Activated T-cell treated with anti-CD3 and anti-CD28 coated beads, Interleukin-2, amount 50 U/mL, for 24 hours (primary cell): ENCODE measurements at regions not wholly inside any gene's neighbourhood (a gene's known extent, or its start where the extent isn't known, plus 50 kb on each side); places are given as distances from the start of the nearest gene placed in this dataset.

Experiments
- DNase-seq: peaks from one replicate; pipeline ENCODE4 v3.0.0-alpha.2; 2020
- H3K27ac Mint-ChIP-seq: 2 replicates; pipeline ENCODE4 v1.8.0; 2020; ENCODE audit warnings: mild to moderate bottlenecking, mixed read lengths
- H3K27me3 Mint-ChIP-seq: 2 replicates; pipeline ENCODE4 v1.8.0; 2020; ENCODE audit warnings: mixed read lengths
- H3K36me3 Mint-ChIP-seq: 2 replicates; pipeline ENCODE4 v1.8.0; 2020; ENCODE audit warnings: low read depth, mixed read lengths
- H3K4me1 Mint-ChIP-seq: 2 replicates; pipeline ENCODE4 v1.8.0; 2020; ENCODE audit warnings: low read depth, mixed read lengths
- H3K4me3 Mint-ChIP-seq: 2 replicates; pipeline ENCODE4 v1.8.0; 2020; ENCODE audit warnings: mild to moderate bottlenecking, moderate library complexity, mixed read lengths
- H3K9me3 Mint-ChIP-seq: 2 replicates; pipeline ENCODE4 v1.8.0; 2020; ENCODE audit warnings: mixed read lengths

DNA sequence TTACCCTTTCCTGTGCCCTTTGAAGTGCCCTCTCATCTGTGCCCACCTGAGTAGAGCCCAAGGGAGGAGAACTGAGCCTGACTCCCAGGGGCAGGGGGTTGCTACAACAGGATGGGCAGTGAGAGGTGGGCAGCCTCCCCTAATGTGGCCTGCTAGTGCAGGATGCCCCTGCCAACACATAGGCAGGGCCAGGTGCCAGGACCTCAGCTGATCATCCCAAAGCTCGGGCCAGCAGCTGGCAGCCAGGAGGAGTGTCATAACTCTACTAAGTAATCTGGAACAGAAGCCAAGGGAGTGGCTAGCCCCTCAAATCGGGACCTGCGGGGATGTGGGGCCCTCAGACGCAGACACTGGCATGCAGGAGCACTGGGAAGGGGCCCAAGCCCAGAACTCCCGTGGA, 208.8 kb upstream of the RAB4A start:
- Mint-ChIP-seq H3K27me3 (no peaks in the 10 kb centered on the region), H3K27ac (no peak overlapping the region), H3K4me3 (no peak overlapping the region), H3K36me3 (no peaks in the 10 kb centered on the region), H3K4me1 (peaks cover 32% of the 10 kb centered on the region), H3K9me3 (no peaks in the 10 kb centered on the region)
- no peak for DNase-seq

DNA sequence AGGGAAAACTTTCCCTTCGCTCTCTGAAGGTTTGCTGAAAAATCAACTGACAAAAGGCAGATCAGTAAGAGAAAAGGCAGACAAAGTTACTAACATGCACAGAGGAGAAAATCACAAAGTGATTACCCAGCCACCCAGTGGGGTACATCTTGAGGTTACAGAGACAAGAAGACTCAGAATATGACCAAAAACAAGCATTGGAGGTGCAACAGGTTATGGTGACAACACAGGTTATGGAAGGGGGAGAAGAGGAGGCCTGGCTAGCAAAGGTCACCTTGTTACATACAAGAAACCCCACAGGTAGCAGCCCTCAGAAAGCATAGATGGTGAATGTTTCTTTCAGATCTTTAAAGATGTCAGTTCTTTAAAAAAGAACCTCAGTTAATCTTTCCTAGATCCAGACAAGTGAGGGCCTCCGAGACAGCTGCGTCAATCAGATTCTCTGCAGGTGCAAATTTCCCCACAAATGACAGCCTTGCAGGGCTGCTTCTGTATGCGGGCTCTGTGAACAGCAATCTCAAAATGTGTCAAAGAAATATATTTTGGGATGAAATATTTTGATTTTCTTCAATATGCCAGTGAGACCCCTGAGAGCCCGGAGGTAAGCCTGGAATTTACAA, 207.6 kb upstream of the RAB4A start:
- Mint-ChIP-seq H3K27me3 (no peaks in the 10 kb centered on the region), H3K36me3 (no peaks in the 10 kb centered on the region), H3K27ac (no peak overlapping the region), H3K9me3 (no peaks in the 10 kb centered on the region), H3K4me1 (peaks cover 31% of the 10 kb centered on the region), H3K4me3 (no peak overlapping the region)
- no peak for DNase-seq

DNA sequence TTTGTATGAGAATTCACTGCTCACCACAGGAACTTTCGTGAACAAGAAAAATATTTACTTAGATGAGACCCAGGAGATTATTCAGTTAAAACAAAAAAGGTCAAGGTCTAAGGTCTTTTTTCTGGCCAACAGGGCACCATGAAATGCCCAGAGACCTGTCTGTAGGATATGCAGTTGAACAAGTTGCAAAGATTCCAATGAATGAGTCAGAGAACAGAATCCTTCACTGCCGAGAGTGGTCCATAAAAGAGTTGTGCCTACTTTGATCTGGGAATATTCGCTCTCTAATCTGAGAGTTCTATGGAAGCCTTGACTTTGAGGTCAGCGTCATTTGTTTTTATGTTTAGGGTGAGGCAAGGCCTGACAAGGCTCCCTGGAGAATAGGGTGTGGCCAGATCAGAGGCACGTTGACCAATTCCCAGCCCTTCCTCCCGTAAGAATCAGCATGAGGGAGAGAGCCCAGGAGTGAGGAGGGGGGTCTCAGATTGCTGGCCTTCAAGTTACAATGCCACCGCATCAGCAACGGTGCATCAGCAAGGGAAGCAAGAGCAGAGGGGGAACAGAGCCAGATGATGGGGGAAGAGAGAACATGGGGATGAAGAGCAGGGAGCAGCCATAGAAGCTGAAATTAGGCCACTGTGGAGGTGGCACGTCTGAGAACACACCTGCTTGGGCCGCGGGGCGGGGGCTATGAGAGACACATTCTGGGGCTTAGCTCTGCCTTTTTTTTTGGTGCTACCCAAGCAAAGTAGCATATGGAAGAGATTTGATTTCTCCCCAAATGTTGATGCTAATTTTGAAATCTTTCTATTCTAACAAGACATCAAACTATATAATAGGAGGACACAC, 206.4 kb upstream of the RAB4A start:
- no peaks in the 10 kb centered on the region for H3K36me3 Mint-ChIP-seq
- H3K27me3 Mint-ChIP-seq = no peaks in the 10 kb centered on the region
- H3K9me3 Mint-ChIP-seq = no peaks in the 10 kb centered on the region
- no peak overlapping the region for H3K27ac Mint-ChIP-seq
- H3K4me1 Mint-ChIP-seq = peaks cover 24% of the 10 kb centered on the region
- H3K4me3 Mint-ChIP-seq = no peak overlapping the region
- no peak for DNase-seq

DNA sequence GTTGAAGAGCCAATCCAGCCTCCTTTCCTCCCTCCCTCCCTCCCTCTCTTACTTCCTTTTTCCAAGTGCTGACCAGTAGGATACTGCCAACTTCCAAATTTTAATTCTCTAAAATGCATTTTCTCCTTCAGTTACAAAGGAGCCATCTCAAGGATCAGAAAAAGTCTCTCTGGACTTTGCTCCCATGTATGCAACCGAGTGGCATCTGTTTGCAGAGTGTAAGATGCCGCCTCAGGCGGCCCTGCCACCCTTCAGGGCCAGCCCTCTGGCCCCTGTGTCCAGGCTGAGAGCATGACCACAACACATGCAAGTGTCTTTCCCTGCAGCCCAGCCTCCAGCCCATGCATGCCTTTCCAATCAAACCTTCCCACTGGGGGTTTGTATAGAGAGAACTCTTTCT, 205.3 kb upstream of the RAB4A start:
- Mint-ChIP-seq H3K36me3 (no peaks in the 10 kb centered on the region), H3K27ac (no peak overlapping the region), H3K9me3 (no peaks in the 10 kb centered on the region), H3K4me1 (peaks cover 15% of the 10 kb centered on the region), H3K27me3 (no peaks in the 10 kb centered on the region), H3K4me3 (no peak overlapping the region)
- DNase-seq = no peak

DNA sequence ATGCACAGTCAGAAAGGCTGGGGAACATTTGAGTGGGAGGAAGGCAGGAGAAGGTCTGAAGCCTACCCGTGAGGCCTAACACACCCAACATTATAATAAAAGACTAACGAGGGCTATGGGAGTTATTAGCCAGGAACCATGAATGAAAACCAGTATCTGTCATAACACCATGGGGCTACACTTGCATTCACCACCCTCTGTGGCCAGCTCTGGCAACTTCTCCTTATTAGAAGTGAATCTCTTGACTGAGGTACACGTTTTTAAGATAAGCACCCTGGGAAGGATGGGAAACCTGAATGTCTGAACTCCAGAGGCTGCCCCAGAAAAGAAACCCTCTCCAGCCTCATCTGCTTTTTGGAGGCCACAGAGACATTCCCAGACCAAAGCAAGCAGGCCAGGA, 204.3 kb upstream of the RAB4A start:
- Mint-ChIP-seq H3K9me3 (no peaks in the 10 kb centered on the region), H3K27me3 (no peaks in the 10 kb centered on the region), H3K36me3 (no peaks in the 10 kb centered on the region), H3K4me1 (peaks cover 15% of the 10 kb centered on the region), H3K4me3 (no peak overlapping the region), H3K27ac (no peak overlapping the region)
- no peak for DNase-seq

DNA sequence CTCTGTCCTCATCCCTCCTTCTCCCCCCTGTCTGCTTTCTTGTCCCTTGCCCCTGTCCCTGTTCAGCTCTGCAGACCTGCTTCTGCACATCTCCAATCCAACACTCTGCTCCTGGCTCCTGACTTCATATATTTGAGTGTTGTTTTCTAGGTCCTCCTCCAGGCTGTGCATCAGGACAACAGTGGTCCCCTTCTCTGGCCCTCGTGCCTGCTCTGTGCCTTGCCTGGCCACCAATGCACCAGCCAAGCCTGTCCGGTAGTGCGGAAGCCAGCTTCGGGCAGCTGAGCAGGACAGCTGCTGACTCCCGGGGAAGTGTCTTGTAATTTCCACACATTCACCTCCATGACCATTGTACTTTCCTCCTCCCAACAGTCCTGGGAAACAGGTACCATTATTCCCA, 203.4 kb upstream of the RAB4A start:
- Mint-ChIP-seq H3K4me3 (no peak overlapping the region), H3K27ac (no peak overlapping the region), H3K36me3 (no peaks in the 10 kb centered on the region), H3K9me3 (no peaks in the 10 kb centered on the region), H3K4me1 (peaks cover 15% of the 10 kb centered on the region), H3K27me3 (no peaks in the 10 kb centered on the region)
- no peak for DNase-seq

DNA sequence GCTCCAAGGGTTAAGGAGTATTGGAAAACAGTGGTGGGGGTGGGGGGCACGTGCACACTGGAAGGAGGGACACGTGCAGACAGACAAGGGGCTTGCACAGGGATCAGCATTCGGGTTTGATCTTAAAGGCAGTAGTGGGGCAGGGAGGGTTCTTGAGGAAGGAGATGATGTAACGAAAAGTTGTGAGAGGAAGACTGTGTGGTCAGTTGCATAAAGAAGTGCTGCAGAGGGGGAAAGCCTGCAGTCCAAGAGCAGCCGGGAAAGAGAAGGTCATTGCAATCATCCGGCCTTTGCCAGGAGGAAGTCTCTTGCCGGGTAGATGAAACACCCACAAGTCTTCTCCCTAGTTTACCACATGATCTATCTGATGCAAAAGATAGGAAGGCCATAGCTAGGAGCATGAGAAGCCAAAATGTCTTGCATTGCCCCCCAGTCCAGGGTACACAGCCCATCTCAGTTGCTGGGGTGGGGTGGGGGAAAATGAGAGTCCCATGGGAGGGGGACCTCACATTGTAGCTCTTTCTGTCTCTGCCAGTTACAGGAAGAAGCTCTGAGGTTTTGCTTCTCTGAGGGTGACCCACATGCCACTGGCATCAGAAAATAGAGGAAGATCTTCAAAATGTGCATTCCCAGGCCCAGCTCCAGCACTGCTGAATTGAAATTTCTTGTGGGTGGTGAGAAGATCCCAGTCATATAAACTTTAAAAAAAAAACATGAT, 202.5 kb upstream of the RAB4A start:
- H3K4me1 Mint-ChIP-seq = peaks cover 15% of the 10 kb centered on the region
- no peak for DNase-seq
- H3K27ac Mint-ChIP-seq = no peak overlapping the region
- no peak overlapping the region for H3K4me3 Mint-ChIP-seq
- H3K27me3 Mint-ChIP-seq = no peaks in the 10 kb centered on the region
- H3K9me3 Mint-ChIP-seq = no peaks in the 10 kb centered on the region
- H3K36me3 Mint-ChIP-seq = no peaks in the 10 kb centered on the region

DNA sequence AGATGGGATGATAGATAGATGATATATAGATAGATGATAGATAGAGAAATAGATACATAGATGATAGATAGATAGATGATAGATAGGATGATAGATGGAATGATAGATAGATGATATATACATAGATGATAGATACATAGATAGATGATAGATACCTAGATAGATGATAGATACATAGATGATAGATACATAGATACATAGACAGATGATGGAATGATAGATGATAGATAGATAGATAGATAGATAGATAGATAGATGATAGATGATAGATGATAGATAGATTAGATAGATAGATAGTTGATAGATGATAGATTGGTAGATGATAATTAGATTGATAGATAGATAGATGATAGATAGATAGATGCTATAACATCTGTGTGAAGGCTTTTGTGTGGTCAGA, 201.7 kb upstream of the RAB4A start:
- Mint-ChIP-seq H3K4me1 (peaks cover 15% of the 10 kb centered on the region), H3K27me3 (no peaks in the 10 kb centered on the region), H3K9me3 (no peaks in the 10 kb centered on the region), H3K36me3 (no peaks in the 10 kb centered on the region), H3K4me3 (no peak overlapping the region), H3K27ac (no peak overlapping the region)
- no peak for DNase-seq

DNA sequence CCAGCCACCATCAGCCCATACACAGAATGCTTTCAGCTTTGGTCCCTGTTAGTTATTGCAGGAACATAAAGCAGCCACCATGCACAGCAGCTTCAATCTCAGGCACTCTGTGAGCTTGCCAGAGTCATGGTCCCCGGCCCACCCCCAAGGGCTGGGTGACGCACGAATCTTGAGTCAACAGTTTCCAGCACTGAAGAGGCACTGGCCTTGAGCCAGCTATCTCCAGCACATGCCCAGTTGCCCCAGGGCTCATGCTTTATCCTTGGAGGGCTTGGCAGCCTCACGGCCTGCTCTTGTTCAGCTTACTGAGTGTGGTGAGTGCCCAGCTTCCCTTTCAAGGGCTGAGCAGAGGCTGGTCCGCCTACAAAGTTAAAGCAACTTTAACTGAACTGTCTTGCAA, 200.7 kb upstream of the RAB4A start:
- no peaks in the 10 kb centered on the region for H3K27me3 Mint-ChIP-seq
- no peak overlapping the region for H3K27ac Mint-ChIP-seq
- no peaks in the 10 kb centered on the region for H3K36me3 Mint-ChIP-seq
- H3K9me3 Mint-ChIP-seq = no peaks in the 10 kb centered on the region
- no peak for DNase-seq
- peaks cover 15% of the 10 kb centered on the region for H3K4me1 Mint-ChIP-seq
- H3K4me3 Mint-ChIP-seq = no peak overlapping the region

DNA sequence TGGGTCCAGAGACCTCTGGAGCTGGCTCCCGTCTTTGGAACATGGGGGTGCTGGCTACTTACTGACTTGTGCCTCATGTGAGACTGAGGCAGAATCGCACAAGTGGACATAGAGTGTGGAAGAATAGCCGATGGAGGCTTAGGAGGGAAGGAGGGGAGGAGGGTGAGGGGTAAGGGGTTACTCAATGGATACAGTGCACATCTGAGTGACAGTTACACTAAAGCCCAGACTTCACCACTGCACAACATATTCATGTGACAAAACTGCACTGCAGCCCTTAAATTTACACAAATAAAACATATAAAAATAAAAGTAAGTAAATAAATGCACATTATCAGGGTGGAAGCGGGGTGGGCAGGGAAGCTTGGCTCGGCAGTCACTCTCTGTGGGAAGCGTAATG, 197.7 kb upstream of the RAB4A start:
- H3K9me3 Mint-ChIP-seq = no peaks in the 10 kb centered on the region
- H3K27ac Mint-ChIP-seq = no peak overlapping the region
- no peak for DNase-seq
- no peaks in the 10 kb centered on the region for H3K27me3 Mint-ChIP-seq
- no peaks in the 10 kb centered on the region for H3K36me3 Mint-ChIP-seq
- H3K4me3 Mint-ChIP-seq = no peak overlapping the region
- peaks cover 6% of the 10 kb centered on the region for H3K4me1 Mint-ChIP-seq

DNA sequence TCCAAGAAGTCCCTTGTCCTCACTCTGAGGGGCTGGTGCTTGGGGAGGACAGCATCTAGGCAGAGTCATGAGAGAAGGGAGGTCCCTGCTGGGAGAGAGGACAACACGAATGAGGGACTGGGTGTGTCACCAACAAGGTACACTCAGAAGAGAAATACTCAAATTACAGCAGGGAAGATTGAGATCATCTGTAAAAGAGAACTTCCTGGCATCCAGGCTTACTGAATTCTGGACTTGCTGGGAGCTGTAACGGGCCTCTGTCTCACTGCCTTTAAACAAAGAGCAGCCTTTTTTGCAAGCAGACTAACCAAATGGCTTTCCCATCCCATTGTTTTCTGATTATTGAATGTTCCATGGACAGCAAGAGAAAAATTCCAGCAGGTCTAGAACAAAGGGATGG, 195.7 kb upstream of the RAB4A start:
- no peak for DNase-seq
- no peaks in the 10 kb centered on the region for H3K9me3 Mint-ChIP-seq
- no peaks in the 10 kb centered on the region for H3K36me3 Mint-ChIP-seq
- peaks cover 9% of the 10 kb centered on the region for H3K4me1 Mint-ChIP-seq
- H3K4me3 Mint-ChIP-seq = no peak overlapping the region
- H3K27ac Mint-ChIP-seq = no peak overlapping the region
- no peaks in the 10 kb centered on the region for H3K27me3 Mint-ChIP-seq

DNA sequence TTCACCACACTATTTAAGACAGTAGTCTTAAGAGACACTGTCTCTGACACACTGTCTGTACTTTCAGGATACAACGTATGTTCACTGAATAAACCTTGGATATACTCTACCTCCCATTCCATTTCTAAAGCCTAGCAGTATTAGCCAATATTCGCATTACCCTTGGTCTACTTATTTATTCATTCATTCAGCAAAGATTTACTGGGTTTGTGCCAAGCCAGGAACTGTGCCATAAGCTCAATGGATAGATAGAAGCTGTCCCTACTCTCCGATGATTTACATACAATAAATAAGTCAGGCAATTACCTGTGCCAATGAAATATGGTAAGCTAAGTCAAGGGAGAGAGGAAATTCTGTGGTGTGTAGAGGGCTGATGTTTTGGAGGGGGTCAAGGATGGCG, 195.2 kb upstream of the RAB4A start:
- DNase-seq = no peak
- H3K36me3 Mint-ChIP-seq = no peaks in the 10 kb centered on the region
- no peaks in the 10 kb centered on the region for H3K9me3 Mint-ChIP-seq
- H3K4me1 Mint-ChIP-seq = peaks cover 9% of the 10 kb centered on the region
- no peak overlapping the region for H3K27ac Mint-ChIP-seq
- no peak overlapping the region for H3K4me3 Mint-ChIP-seq
- no peaks in the 10 kb centered on the region for H3K27me3 Mint-ChIP-seq

DNA sequence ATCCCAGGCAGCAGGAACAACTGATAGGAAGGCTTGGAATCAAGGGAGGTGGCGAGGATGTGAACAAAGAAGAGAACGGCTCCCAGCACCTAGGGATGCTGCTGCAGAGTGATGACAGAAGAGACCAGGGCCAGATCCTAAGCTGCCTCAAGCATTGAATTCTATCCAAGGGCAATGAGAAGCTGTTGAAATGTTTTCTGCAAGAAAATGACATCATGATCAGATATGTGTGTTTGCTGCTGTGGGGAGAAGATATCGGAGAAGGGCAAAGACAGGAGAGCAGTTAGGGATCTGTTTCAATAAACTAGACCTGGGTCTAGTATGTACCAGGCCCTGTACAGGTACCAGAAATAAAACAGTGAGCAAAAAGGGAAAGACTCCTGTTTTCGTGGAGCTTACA, 194.7 kb upstream of the RAB4A start:
- Mint-ChIP-seq H3K27me3 (no peaks in the 10 kb centered on the region), H3K4me3 (no peak overlapping the region), H3K4me1 (peaks cover 9% of the 10 kb centered on the region), H3K9me3 (no peaks in the 10 kb centered on the region), H3K27ac (no peak overlapping the region), H3K36me3 (no peaks in the 10 kb centered on the region)
- DNase-seq = no peak

DNA sequence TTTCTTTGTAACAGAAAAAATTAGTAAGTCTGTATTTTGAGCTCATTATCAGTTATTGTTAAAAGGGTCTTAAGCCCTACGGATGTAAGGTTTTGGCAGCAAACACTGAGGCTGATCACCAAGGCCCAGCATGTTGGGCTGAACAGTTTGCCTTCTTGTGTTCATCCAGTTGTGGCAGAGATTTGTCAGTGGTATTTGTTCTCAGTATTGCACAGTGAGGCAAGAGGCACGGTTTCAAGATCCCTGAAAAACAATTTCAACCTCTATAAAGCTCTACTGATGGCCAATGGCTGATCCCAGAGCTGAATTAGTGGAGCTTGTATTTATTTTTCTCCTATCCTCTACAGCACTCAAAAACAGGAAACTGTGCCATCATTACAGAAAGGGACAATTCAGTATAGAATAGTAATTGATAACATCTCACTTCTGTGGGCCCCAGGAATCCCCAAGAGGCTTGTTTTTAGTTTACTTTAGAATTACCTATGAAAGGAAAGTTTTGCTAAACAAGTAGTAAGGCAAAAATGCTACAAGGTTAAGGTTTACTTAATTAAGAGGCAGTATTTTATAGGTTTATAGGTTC, 191.8 kb upstream of the RAB4A start:
- peaks cover 5% of the 10 kb centered on the region for H3K36me3 Mint-ChIP-seq
- H3K4me1 Mint-ChIP-seq = peaks cover 9% of the 10 kb centered on the region
- H3K9me3 Mint-ChIP-seq = peaks cover 25% of the 10 kb centered on the region
- no peak for DNase-seq
- no peak overlapping the region for H3K27ac Mint-ChIP-seq
- no peaks in the 10 kb centered on the region for H3K27me3 Mint-ChIP-seq
- H3K4me3 Mint-ChIP-seq = no peak overlapping the region

DNA sequence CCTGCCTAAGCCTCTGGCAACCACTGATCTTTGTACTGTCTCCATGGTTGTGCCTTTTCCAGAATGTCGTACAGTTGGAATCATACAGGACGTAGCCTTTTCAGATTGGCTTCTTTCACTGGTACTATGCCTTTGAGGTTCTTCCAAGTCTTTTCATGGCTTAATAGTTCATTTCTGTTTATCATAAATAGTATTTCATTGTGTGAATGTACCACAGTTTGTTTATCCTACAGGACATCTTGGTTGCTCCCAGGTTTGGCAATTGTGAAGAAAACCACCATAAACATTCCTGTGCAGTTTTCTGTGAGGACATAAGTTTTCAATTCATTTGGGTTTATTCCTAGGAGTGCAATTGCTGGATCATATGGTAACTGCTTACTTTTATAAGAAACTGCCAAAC, 190.6 kb upstream of the RAB4A start:
- no peak for DNase-seq
- Mint-ChIP-seq H3K27ac (no peak overlapping the region), H3K4me1 (peaks cover 9% of the 10 kb centered on the region), H3K36me3 (peaks cover 5% of the 10 kb centered on the region), H3K27me3 (no peaks in the 10 kb centered on the region), H3K9me3 (peaks cover 25% of the 10 kb centered on the region), H3K4me3 (no peak overlapping the region)
